HG03175 (cell line): ENCODE measurements at regions not wholly inside any gene's neighbourhood (a gene's known extent, or its start where the extent isn't known, plus 50 kb on each side); places are given as distances from the start of the nearest gene placed in this dataset.

Experiments used
- ATAC-seq: cut with Tn5 transposase; IDR thresholded peaks from one replicate; pipeline ENCODE4 v1.9.1; 2021; ENCODE audit warnings: mild to moderate bottlenecking, moderate library complexity; ENCODE audit not compliant: unreplicated experiment

- no peak for ATAC-seq
Observed at GRCh38 chr10:110396284-110396651, 91.5 kb upstream of the SMNDC1 start.

- no peak for ATAC-seq
Observed at GRCh38 chr10:110397856-110398255, 93.1 kb upstream of the SMNDC1 start.

GRCh38 chr10:110398419-110399105 lies 93.8 kb upstream of the SMNDC1 start:
- no peak for ATAC-seq

- ATAC-seq = no peak
Observed at GRCh38 chr10:110399106-110399964, 94.6 kb upstream of the SMNDC1 start.

GRCh38 chr10:110399965-110400933 lies 95.5 kb upstream of the SMNDC1 start:
- ATAC-seq = no peak

- ATAC-seq = no peak
Observed at GRCh38 chr10:110401401-110402076, 96.2 kb upstream of the DUSP5 start.

GRCh38 chr10:110402077-110402416 lies 95.7 kb upstream of the DUSP5 start:
- ATAC-seq = no peak

GRCh38 chr10:110403593-110403992 lies 94.1 kb upstream of the DUSP5 start:
- ATAC-seq = no peak

- ATAC-seq = no peak
Observed at GRCh38 chr10:110404413-110404812, 93.3 kb upstream of the DUSP5 start.

GRCh38 chr10:110404825-110405224 lies 92.9 kb upstream of the DUSP5 start:
- ATAC-seq = no peak

GRCh38 chr10:110405380-110405779 lies 92.3 kb upstream of the DUSP5 start:
- ATAC-seq = no peak

- ATAC-seq = no peak
Observed at GRCh38 chr10:110407301-110408170, 90.2 kb upstream of the DUSP5 start.

GRCh38 chr10:110408203-110408871 lies 89.4 kb upstream of the DUSP5 start:
- no peak for ATAC-seq

GRCh38 chr10:110408943-110409342 lies 88.8 kb upstream of the DUSP5 start:
- no peak for ATAC-seq

GRCh38 chr10:110409488-110409887 lies 88.2 kb upstream of the DUSP5 start:
- ATAC-seq = no peak

GRCh38 chr10:110409926-110410325 lies 87.8 kb upstream of the DUSP5 start:
- ATAC-seq = peak; percentile 26

- ATAC-seq = no peak
Observed at GRCh38 chr10:110410329-110411046, 87.2 kb upstream of the DUSP5 start.

- no peak for ATAC-seq
Observed at GRCh38 chr10:110411047-110411410, 86.7 kb upstream of the DUSP5 start.
